ENCODE measurements at regions not wholly inside any gene's neighbourhood (a gene's known extent, or its start where the extent isn't known, plus 50 kb on each side); places are given as distances from the start of the nearest gene placed in this dataset.
A peak's percentile ranks its signal among the peaks of the same experiment; 100 is the strongest.

- WGBS, 2 donors = 92 to 98% methylated on average over 1 of the region's 1 CpG
- no peak for DNase-seq
- Histone ChIP-seq H3K4me1 (no peaks in the 10 kb centered on the region), H3K9me3 (no peaks in the 10 kb centered on the region), H3K27me3 (no peaks in the 10 kb centered on the region), H3K4me3 (replicated peaks in 1 of 3) (no peak overlapping the region), H3K36me3 (no peaks in the 10 kb centered on the region), H3K27ac (no peak overlapping the region)
- TF ChIP-seq POLR2A (IDR thresholded peaks at IDR 0.05) = no peak
- no peak for TF ChIP-seq CTCF (IDR thresholded peaks at IDR 0.05)
- intact Hi-C loops (cut with DNase I) = no loop called here
These were observed 797.6 kb upstream of the CDH2 start for GRCh38 chr18:28974504-28974903.

- WGBS, 2 donors = 83 to 98% methylated on average over 1 of the region's 1 CpG
- TF ChIP-seq POLR2A (IDR thresholded peaks at IDR 0.05) = no peak
- TF ChIP-seq CTCF (IDR thresholded peaks at IDR 0.05) = no peak
- DNase-seq = no peak
- Histone ChIP-seq H3K4me3 (replicated peaks in 1 of 3) (no peak overlapping the region), H3K9me3 (no peaks in the 10 kb centered on the region), H3K27ac (no peak overlapping the region), H3K36me3 (no peaks in the 10 kb centered on the region), H3K4me1 (no peaks in the 10 kb centered on the region), H3K27me3 (no peaks in the 10 kb centered on the region)
- intact Hi-C loops (cut with DNase I) = no loop called here
These were observed 796.4 kb upstream of the CDH2 start for GRCh38 chr18:28973324-28973723.

GRCh38 chr18:28972333-28972907, 795.5 kb upstream of the CDH2 start:
- H3K9me3 ChIP-seq = no peaks in the 10 kb centered on the region
- no peaks in the 10 kb centered on the region for H3K36me3 ChIP-seq
- TF ChIP-seq CTCF (IDR thresholded peaks at IDR 0.05) = no peak
- TF ChIP-seq POLR2A (IDR thresholded peaks at IDR 0.05) = no peak
- no peak overlapping the region for H3K27ac ChIP-seq
- DNase-seq = no peak
- WGBS, 2 donors = 82 to 84% methylated on average over 5 of the region's 5 CpGs
- intact Hi-C loops (cut with DNase I) = no loop called here
- H3K4me1 ChIP-seq = no peaks in the 10 kb centered on the region
- H3K4me3 ChIP-seq (replicated peaks in 1 of 3) = no peak overlapping the region
- H3K27me3 ChIP-seq = no peaks in the 10 kb centered on the region

- H3K4me3 ChIP-seq (replicated peaks in 1 of 3) = no peak overlapping the region
- no peaks in the 10 kb centered on the region for H3K9me3 ChIP-seq
- no peaks in the 10 kb centered on the region for H3K36me3 ChIP-seq
- TF ChIP-seq CTCF (IDR thresholded peaks at IDR 0.05) (no peak), POLR2A (IDR thresholded peaks at IDR 0.05) (no peak)
- no peaks in the 10 kb centered on the region for H3K27me3 ChIP-seq
- no peaks in the 10 kb centered on the region for H3K4me1 ChIP-seq
- intact Hi-C loops (cut with DNase I) = no loop called here
- no peak for DNase-seq
- no peak overlapping the region for H3K27ac ChIP-seq
These were observed 786.6 kb upstream of the CDH2 start for GRCh38 chr18:28963481-28963880.

GRCh38 chr18:28961669-28962228, 784.8 kb upstream of the CDH2 start:
- intact Hi-C loops (cut with DNase I) = no loop called here
- DNase-seq = no peak
- H3K27me3 ChIP-seq = no peaks in the 10 kb centered on the region
- H3K4me1 ChIP-seq = no peaks in the 10 kb centered on the region
- no peak overlapping the region for H3K4me3 ChIP-seq (replicated peaks in 1 of 3)
- no peaks in the 10 kb centered on the region for H3K9me3 ChIP-seq
- no peak overlapping the region for H3K27ac ChIP-seq
- H3K36me3 ChIP-seq = no peaks in the 10 kb centered on the region
- TF ChIP-seq CTCF (IDR thresholded peaks at IDR 0.05) = peak in 1 of 6 experiments; percentile 45
- TF ChIP-seq POLR2A (IDR thresholded peaks at IDR 0.05) = no peak
- WGBS, 2 donors = 77 to 78% methylated on average over 8 of the region's 8 CpGs
